ENCODE measurements at regions not wholly inside any gene's neighbourhood (a gene's known extent, or its start where the extent isn't known, plus 50 kb on each side); places are given as distances from the start of the nearest gene placed in this dataset.

GRCh38 chr6:11411593-11411992 is 126.0 kb upstream of the TMEM170B start:
- Histone ChIP-seq H3K27me3 (no peaks in the 10 kb centered on the region), H3K27ac (no peak overlapping the region), H3K4me1 (peaks cover 0 to 7% (median 0%) of the 10 kb centered on the region in 4 donors), H3K4me3 (no peak overlapping the region), H3K36me3 (no peaks in the 10 kb centered on the region), H3K9me3 (no peaks in the 10 kb centered on the region)
- TF ChIP-seq POLR2A (IDR thresholded peaks at IDR 0.05) (no peak), CTCF (IDR thresholded peaks at IDR 0.05) (no peak)
- DNase-seq = no peak

- H3K4me3 ChIP-seq = no peak overlapping the region
- no peak for DNase-seq
- TF ChIP-seq CTCF (IDR thresholded peaks at IDR 0.05) = no peak
- TF ChIP-seq POLR2A (IDR thresholded peaks at IDR 0.05) = no peak
- no peaks in the 10 kb centered on the region for H3K36me3 ChIP-seq
- H3K4me1 ChIP-seq = peaks cover 0 to 7% (median 0%) of the 10 kb centered on the region in 4 donors
- H3K27ac ChIP-seq = no peak overlapping the region
- H3K9me3 ChIP-seq = no peaks in the 10 kb centered on the region
- no peaks in the 10 kb centered on the region for H3K27me3 ChIP-seq
Observed at GRCh38 chr6:11410539-11411307, 126.8 kb upstream of the TMEM170B start.

GRCh38 chr6:11409371-11409770 is 128.2 kb upstream of the TMEM170B start:
- Histone ChIP-seq H3K4me1 (peaks cover 0 to 7% (median 0%) of the 10 kb centered on the region in 4 donors), H3K9me3 (no peaks in the 10 kb centered on the region), H3K27ac (no peak overlapping the region), H3K27me3 (no peaks in the 10 kb centered on the region), H3K4me3 (no peak overlapping the region), H3K36me3 (no peaks in the 10 kb centered on the region)
- TF ChIP-seq CTCF (IDR thresholded peaks at IDR 0.05) (no peak), POLR2A (IDR thresholded peaks at IDR 0.05) (no peak)
- DNase-seq = no peak

- Histone ChIP-seq H3K4me3 (no peak overlapping the region), H3K36me3 (no peaks in the 10 kb centered on the region), H3K27me3 (no peaks in the 10 kb centered on the region), H3K27ac (no peak overlapping the region), H3K9me3 (no peaks in the 10 kb centered on the region), H3K4me1 (peaks cover 0 to 7% (median 0%) of the 10 kb centered on the region in 4 donors)
- no peak for DNase-seq
- no peak for TF ChIP-seq POLR2A (IDR thresholded peaks at IDR 0.05)
Observed at GRCh38 chr6:11407414-11407813, 130.1 kb upstream of the TMEM170B start.

DNA sequence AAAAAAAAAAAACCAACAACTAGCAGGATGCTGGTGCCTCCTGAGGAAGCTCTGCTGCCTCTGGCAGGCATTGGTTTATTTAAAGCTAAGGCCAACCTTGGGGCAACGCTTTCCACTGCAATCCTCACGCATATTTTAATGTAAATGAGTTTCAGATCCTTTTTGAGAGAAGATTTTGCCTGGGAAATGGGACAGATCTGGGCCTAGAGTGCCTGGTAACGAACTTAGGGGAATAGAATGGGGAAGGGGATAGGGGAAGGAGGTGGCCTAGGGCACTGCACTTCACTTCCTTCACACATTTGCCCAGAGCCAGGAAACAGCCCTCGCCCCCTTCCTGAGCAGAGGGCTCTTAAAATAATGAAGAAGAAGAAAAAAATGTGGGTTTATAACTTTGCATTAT is 132.7 kb upstream of the TMEM170B start:
- H3K27ac ChIP-seq = no peak overlapping the region
- no peak for TF ChIP-seq POLR2A (IDR thresholded peaks at IDR 0.05)
- no peak for TF ChIP-seq CTCF (IDR thresholded peaks at IDR 0.05)
- H3K36me3 ChIP-seq = no peaks in the 10 kb centered on the region
- no peaks in the 10 kb centered on the region for H3K27me3 ChIP-seq
- H3K4me1 ChIP-seq = no peaks in the 10 kb centered on the region
- H3K4me3 ChIP-seq = no peak overlapping the region
- DNase-seq = no peak
- no peaks in the 10 kb centered on the region for H3K9me3 ChIP-seq

DNA sequence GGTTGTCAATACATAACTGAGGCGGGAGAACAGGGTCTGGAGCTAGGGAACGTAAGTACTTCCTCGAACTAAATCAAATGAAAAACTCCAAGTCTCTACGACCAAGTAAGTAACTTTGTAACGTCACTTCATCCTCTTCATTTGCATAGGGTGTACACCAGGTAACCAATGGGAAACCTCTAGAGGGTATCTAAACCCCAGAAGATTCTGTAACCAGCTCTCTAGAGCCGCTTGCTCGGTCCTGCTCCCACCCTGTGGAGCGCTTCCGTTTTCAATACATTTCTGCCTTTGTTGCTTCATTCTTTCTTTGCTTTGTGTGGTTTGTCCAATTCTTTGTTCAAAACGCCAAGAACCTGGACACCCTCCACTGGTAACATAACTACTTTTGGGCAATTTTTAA is 133.5 kb upstream of the TMEM170B start:
- H3K4me3 ChIP-seq = no peak overlapping the region

More for the DNA sequence above, 133.5 kb upstream of the TMEM170B start:
- Histone ChIP-seq H3K36me3 (no peaks in the 10 kb centered on the region), H3K27me3 (no peaks in the 10 kb centered on the region), H3K9me3 (no peaks in the 10 kb centered on the region), H3K27ac (peak overlapping the region in 1 of 4 donors; percentile 42), H3K4me1 (no peaks in the 10 kb centered on the region)
- DNase-seq = no peak
- TF ChIP-seq CTCF (IDR thresholded peaks at IDR 0.05) = no peak
- TF ChIP-seq POLR2A (IDR thresholded peaks at IDR 0.05) = no peak

All from Peyer's patch (tissue), 4 donors.